Endothelial cell of umbilical vein (primary cell): ENCODE measurements at regions not wholly inside any gene's neighbourhood (a gene's known extent, or its start where the extent isn't known, plus 50 kb on each side); places are given as distances from the start of the nearest gene placed in this dataset.

Source experiments
- BruUV-seq: library from RNA; stranded (reverse); fragments of 400-500 nt; replicated peaks from 2 replicates; lab custom pipeline; 2021; lab: Mats Ljungman, UMichigan
- CTCF ChIA-PET: fragments of 300-600, 350-600 bp; sonication (Branson Sonifier 250); formaldehyde crosslinking; loops from one replicate; lab custom pipeline; 2021; ENCODE audit warnings: antibody characterized with exemption, inconsistent platforms; lab: Charles Lee
- POLR2A ChIA-PET: fragments of 300-600, 350-600 bp; sonication (Branson Sonifier 250); formaldehyde crosslinking; loops from one replicate; lab custom pipeline; 2021; ENCODE audit warnings: antibody characterized with exemption, inconsistent platforms; lab: Charles Lee
- DNase-seq: peaks from one replicate; pipeline ENCODE4 v3.0.0-alpha.2; 2011; ENCODE audit warnings: low read depth, low spot score
- FAIRE-seq: peaks from 2 replicates; lab custom pipeline; 2011; peaks lifted over from hg19 to GRCh38; lab: Jason Lieb, UNC
- H2AFZ ChIP-seq: 2 replicates; pipeline ENCODE4 v1.6.0; 2012; ENCODE audit warnings: low read depth, low read length, control low read depth, inconsistent platforms
- H3K27ac ChIP-seq: 2 replicates; pipeline ENCODE4 v1.5.1; 2011; ENCODE audit warnings: low read depth, mild to moderate bottlenecking, control low read depth, low read length, moderate library complexity; ENCODE audit not compliant: insufficient read depth
- H3K27me3 ChIP-seq, 2 experiments: 2 replicates each; pipeline versions ENCODE4 v1.6.0 to v1.6.1; 2011; ENCODE audit warnings: low read length in 2 of 2, mixed read lengths in 1 of 2; ENCODE audit not compliant: control insufficient read depth in 2 of 2, insufficient read depth in 2 of 2
- H3K36me3 ChIP-seq, 2 experiments: 2 replicates in 1 of 2; 3 replicates in 1 of 2; pipeline ENCODE4 v1.5.1; 2011; ENCODE audit warnings: low read length in 2 of 2, mild to moderate bottlenecking in 1 of 2, moderate library complexity in 1 of 2; ENCODE audit not compliant: control insufficient read depth in 2 of 2, insufficient read depth in 2 of 2; ENCODE audit errors: extremely low read depth in 1 of 2
- H3K4me1 ChIP-seq: 3 replicates; pipeline ENCODE4 v1.5.1; 2011; ENCODE audit warnings: mild to moderate bottlenecking, low read length; ENCODE audit not compliant: control insufficient read depth, insufficient read depth; ENCODE audit errors: extremely low read depth
- H3K4me2 ChIP-seq: 2 replicates; pipeline ENCODE4 v1.6.1; 2011; ENCODE audit warnings: low read length, control low read depth, mixed read lengths; ENCODE audit not compliant: insufficient read depth
- H3K4me3 ChIP-seq, 3 experiments: fragments of 200-600 bp in 1 of 3; sonication (generic), shearing (Covaris generic) in 1 of 3; replicated peaks in 1 of 3; 2 replicates each; pipeline ENCODE4 v1.5.1; 2011 to 2016; ENCODE audit warnings: control low read depth in 3 of 3, low read length in 3 of 3, mild to moderate bottlenecking in 2 of 3, inconsistent platforms in 1 of 3, low read depth in 1 of 3, moderate library complexity in 1 of 3; ENCODE audit not compliant: insufficient read depth in 1 of 3
- H3K79me2 ChIP-seq: 2 replicates; pipeline ENCODE4 v1.6.0; 2012; ENCODE audit warnings: low read length, inconsistent platforms; ENCODE audit not compliant: control insufficient read depth, insufficient read depth
- H3K9ac ChIP-seq: replicated peaks from 2 replicates; pipeline ENCODE3; 2011; ENCODE audit warnings: low read length, control low read depth; ENCODE audit not compliant: insufficient read depth; ENCODE audit errors: extremely low read depth
- H3K9me1 ChIP-seq: replicated peaks from 3 replicates; pipeline ENCODE4 v1.6.0; 2011; ENCODE audit warnings: mild to moderate bottlenecking, low read length; ENCODE audit not compliant: control insufficient read depth, insufficient read depth; ENCODE audit errors: extremely low read depth
- H3K9me3 ChIP-seq: replicated peaks from 2 replicates; pipeline ENCODE4 v1.5.1; 2012; ENCODE audit warnings: low read length, inconsistent platforms; ENCODE audit not compliant: control insufficient read depth, insufficient read depth
- H4K20me1 ChIP-seq: replicated peaks from 2 replicates; pipeline ENCODE3; 2011; ENCODE audit warnings: mild to moderate bottlenecking, low read length; ENCODE audit not compliant: control insufficient read depth, insufficient read depth; ENCODE audit errors: extremely low read depth
- FOS ChIP-seq: IDR thresholded peaks from 2 replicates; pipeline ENCODE4 v1.6.1; 2011; ENCODE audit warnings: mild to moderate bottlenecking, low read length, moderate library complexity, borderline replicate concordance; ENCODE audit not compliant: insufficient read depth
- GATA2 ChIP-seq: IDR thresholded peaks from 2 replicates; pipeline ENCODE4 v1.7.0; 2011; ENCODE audit warnings: low read depth, mild to moderate bottlenecking, moderate library complexity, mixed read lengths, low read length; ENCODE audit not compliant: insufficient read length, insufficient read depth
- JUN ChIP-seq: IDR thresholded peaks from 2 replicates; pipeline ENCODE4 v1.6.1; 2011; ENCODE audit warnings: borderline replicate concordance, low read depth; ENCODE audit not compliant: insufficient read length, insufficient read depth
- MAX ChIP-seq: IDR thresholded peaks from 2 replicates; pipeline ENCODE4 v1.6.1; 2011; ENCODE audit not compliant: insufficient read depth, insufficient read length
- MYC ChIP-seq: IDR thresholded peaks from one replicate; pipeline ENCODE4 v1.6.1; 2011; ENCODE audit warnings: mild to moderate bottlenecking, low read depth, low read length
- POLR2A ChIP-seq: IDR thresholded peaks from 2 replicates; pipeline ENCODE4 v1.6.1; 2012; ENCODE audit warnings: low read depth, mild to moderate bottlenecking, control low read depth, low read length
- dilution Hi-C: fragments of 300-500 bp; cut with MboI; formaldehyde crosslinking; loops from one replicate; pipeline ENCODE4 v1.15.0; 2019; ENCODE audit warnings: low sequenced_read_pairs; ENCODE audit not compliant: extremely low pct_ligation_motif_present
- intact Hi-C: fragments of 100-400 bp; cut with micrococcal nuclease; formaldehyde crosslinking; loops from one replicate; pipeline ENCODE4 v1.10.0; 2022

- H3K4me2 ChIP-seq: no peak overlapping the region
- H2AFZ ChIP-seq: no peak overlapping the region
- no peak overlapping the region for H3K27ac ChIP-seq
- TF ChIP-seq GATA2 (no peak), MYC (no peak), POLR2A (no peak), JUN (no peak), MAX (no peak)
- BruUV-seq: no TSS peak
- H3K9ac ChIP-seq: no peak overlapping the region
- no peaks in the 10 kb centered on the region for H3K9me3 ChIP-seq
- H3K4me1 ChIP-seq: no peaks in the 10 kb centered on the region
- CTCF ChIA-PET: no interaction called here
- FAIRE-seq (no peak), DNase-seq (no peak)
- H4K20me1 ChIP-seq: no peaks in the 10 kb centered on the region
- intact Hi-C loops: no loop called here
- H3K27me3 ChIP-seq: no peaks in the 10 kb centered on the region
- no peaks in the 10 kb centered on the region for H3K36me3 ChIP-seq
- no peak overlapping the region for H3K4me3 ChIP-seq
- POLR2A ChIA-PET: no interaction called here
- dilution Hi-C loops: no loop called here
- H3K79me2 ChIP-seq: no peaks in the 10 kb centered on the region
- H3K9me1 ChIP-seq: no peaks in the 10 kb centered on the region
Observed at GRCh38 chr9:26346942-26347477, 545.6 kb downstream of the CAAP1 start.

- ChIA-PET POLR2A (no interaction called here), CTCF (interaction anchor here (1.4 kb wide), 1 partner anchor 15 kb away, joined by 5 read pairs; no protein-coding TSS in a partner anchor)
- no peak for TF ChIP-seq FOS
- Histone ChIP-seq H3K36me3 (no peaks in the 10 kb centered on the region), H3K27ac (no peak overlapping the region), H3K4me2 (no peak overlapping the region), H2AFZ (no peak overlapping the region), H3K79me2 (no peaks in the 10 kb centered on the region), H3K9me3 (no peaks in the 10 kb centered on the region), H3K9me1 (no peaks in the 10 kb centered on the region), H3K4me3 (no peak overlapping the region), H3K27me3 (no peaks in the 10 kb centered on the region), H3K4me1 (no peaks in the 10 kb centered on the region), H3K9ac (no peak overlapping the region), H4K20me1 (no peaks in the 10 kb centered on the region)
- BruUV-seq: no TSS peak
- no peak for FAIRE-seq
- no peak for DNase-seq
- intact Hi-C loops: no loop called here
- dilution Hi-C loops: no loop called here
Observed at GRCh38 chr9:26341545-26341944, 551.1 kb downstream of the CAAP1 start.
